Type B pancreatic cell (in vitro differentiated cells): ENCODE measurements at regions not wholly inside any gene's neighbourhood (a gene's known extent, or its start where the extent isn't known, plus 50 kb on each side); places are given as distances from the start of the nearest gene placed in this dataset.

Experiments
- DNase-seq: peaks from one replicate; pipeline ENCODE4 v3.0.0; 2021; ENCODE audit warnings: mixed read lengths; ENCODE audit not compliant: unreplicated experiment; ENCODE audit errors: extremely low spot score
- H3K27ac Mint-ChIP-seq: 2 replicates; pipeline ENCODE4 v1.8.0; 2021; ENCODE audit warnings: mild to moderate bottlenecking, mixed read lengths
- H3K27me3 Mint-ChIP-seq: 2 replicates; pipeline ENCODE4 v1.8.0; 2021; ENCODE audit warnings: mixed read lengths
- H3K36me3 Mint-ChIP-seq: 2 replicates; pipeline ENCODE4 v1.8.0; 2021; ENCODE audit warnings: mixed read lengths
- H3K4me1 Mint-ChIP-seq: one replicate; pipeline ENCODE4 v1.8.0; 2021; ENCODE audit warnings: mixed read lengths; ENCODE audit not compliant: unreplicated experiment
- H3K4me3 Mint-ChIP-seq: 2 replicates; pipeline ENCODE4 v1.8.0; 2021; ENCODE audit warnings: mild to moderate bottlenecking, mixed read lengths
- H3K9me3 Mint-ChIP-seq: 2 replicates; pipeline ENCODE4 v1.8.0; 2021; ENCODE audit warnings: mixed read lengths
- TF ChIP-seq, protein P1 (sequence below): fragments of 200-600 bp; sonication (generic); conservative IDR thresholded peaks from 2 replicates; pipeline ENCODE4 v1.5.0; 2021; ENCODE audit warnings: antibody characterized with exemption, mild to moderate bottlenecking

DNA sequence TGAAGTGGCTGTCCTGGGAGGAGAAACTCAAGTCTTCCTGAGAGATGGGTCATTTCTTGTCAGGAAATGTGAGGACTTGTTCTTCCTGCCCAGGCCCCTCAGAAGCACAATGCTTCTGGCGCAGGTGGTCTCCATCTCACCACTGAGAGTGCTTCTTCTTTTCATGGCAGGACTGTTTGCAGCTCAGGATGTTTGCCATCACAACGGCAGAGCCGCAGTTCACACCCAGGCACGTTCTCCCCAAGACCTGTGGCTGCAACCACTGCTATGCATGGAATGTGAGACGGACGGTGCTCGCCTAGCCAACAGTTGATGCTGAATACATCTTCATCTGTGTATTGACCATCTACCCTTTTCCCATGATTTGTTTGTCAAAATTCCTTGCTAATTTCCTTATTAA, 216.3 kb downstream of the GADD45G start:
- no peak for DNase-seq
- H3K4me1 Mint-ChIP-seq, result peaks cover 16% of the 10 kb centered on the region
- TF ChIP-seq, protein P1, sequence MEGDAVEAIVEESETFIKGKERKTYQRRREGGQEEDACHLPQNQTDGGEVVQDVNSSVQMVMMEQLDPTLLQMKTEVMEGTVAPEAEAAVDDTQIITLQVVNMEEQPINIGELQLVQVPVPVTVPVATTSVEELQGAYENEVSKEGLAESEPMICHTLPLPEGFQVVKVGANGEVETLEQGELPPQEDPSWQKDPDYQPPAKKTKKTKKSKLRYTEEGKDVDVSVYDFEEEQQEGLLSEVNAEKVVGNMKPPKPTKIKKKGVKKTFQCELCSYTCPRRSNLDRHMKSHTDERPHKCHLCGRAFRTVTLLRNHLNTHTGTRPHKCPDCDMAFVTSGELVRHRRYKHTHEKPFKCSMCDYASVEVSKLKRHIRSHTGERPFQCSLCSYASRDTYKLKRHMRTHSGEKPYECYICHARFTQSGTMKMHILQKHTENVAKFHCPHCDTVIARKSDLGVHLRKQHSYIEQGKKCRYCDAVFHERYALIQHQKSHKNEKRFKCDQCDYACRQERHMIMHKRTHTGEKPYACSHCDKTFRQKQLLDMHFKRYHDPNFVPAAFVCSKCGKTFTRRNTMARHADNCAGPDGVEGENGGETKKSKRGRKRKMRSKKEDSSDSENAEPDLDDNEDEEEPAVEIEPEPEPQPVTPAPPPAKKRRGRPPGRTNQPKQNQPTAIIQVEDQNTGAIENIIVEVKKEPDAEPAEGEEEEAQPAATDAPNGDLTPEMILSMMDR, result no peak
- H3K4me3 Mint-ChIP-seq, result no peak overlapping the region
- no peaks in the 10 kb centered on the region for H3K36me3 Mint-ChIP-seq
- peaks cover 4% of the 10 kb centered on the region for H3K9me3 Mint-ChIP-seq
- no peak overlapping the region for H3K27ac Mint-ChIP-seq
- peaks cover 19% of the 10 kb centered on the region for H3K27me3 Mint-ChIP-seq

DNA sequence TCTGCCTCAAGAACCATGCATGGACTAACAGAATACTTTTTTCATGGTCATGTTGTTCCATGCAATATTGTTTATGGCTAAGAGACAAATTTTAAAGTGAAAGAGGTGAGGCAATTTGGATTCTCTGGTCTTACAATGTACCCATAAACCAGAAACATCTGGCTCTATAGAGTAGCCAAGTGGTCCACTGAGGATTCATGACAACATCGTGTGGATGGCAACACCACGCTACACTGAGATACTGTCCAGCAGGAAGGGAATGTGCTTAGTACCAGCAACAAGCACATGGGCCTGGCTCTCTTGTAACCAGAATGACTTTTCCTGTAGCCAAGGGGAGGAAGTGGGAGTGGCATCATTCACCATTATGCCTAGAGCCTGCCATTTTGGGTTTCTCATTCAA, 218.2 kb downstream of the GADD45G start:
- no peak overlapping the region for H3K4me3 Mint-ChIP-seq
- no peak for DNase-seq
- H3K9me3 Mint-ChIP-seq, result peaks cover 2% of the 10 kb centered on the region

DNA sequence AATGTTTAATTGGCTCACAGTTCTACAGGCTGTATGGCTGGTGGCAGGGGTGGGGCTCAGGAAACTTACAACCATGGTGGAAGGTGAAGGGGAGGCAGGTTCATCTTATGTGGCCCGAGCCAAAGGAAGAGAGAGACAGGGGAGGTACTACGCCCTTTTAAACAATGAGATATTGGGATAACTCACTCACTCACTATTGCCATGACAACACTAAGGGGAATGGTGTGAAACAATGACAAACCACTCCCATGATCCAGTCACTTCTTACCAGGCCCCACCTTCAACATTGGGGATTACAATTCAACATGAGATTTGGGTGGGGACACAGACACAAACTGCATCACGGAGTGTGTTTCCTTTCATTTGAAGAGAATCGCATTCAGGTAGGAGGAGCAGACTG, 220.9 kb downstream of the GADD45G start:
- H3K4me1 Mint-ChIP-seq, result no peaks in the 10 kb centered on the region
- no peak for DNase-seq
- no peak overlapping the region for H3K4me3 Mint-ChIP-seq
- no peaks in the 10 kb centered on the region for H3K36me3 Mint-ChIP-seq
- peaks cover 3% of the 10 kb centered on the region for H3K27me3 Mint-ChIP-seq
- TF ChIP-seq, protein P1, result no peak
- H3K9me3 Mint-ChIP-seq, result no peaks in the 10 kb centered on the region
- no peak overlapping the region for H3K27ac Mint-ChIP-seq

More for the DNA sequence above, 218.2 kb downstream of the GADD45G start:
- TF ChIP-seq, protein P1, result no peak
- Mint-ChIP-seq H3K36me3 (no peaks in the 10 kb centered on the region), H3K27me3 (peaks cover 12% of the 10 kb centered on the region), H3K4me1 (no peaks in the 10 kb centered on the region), H3K27ac (no peak overlapping the region)

DNA sequence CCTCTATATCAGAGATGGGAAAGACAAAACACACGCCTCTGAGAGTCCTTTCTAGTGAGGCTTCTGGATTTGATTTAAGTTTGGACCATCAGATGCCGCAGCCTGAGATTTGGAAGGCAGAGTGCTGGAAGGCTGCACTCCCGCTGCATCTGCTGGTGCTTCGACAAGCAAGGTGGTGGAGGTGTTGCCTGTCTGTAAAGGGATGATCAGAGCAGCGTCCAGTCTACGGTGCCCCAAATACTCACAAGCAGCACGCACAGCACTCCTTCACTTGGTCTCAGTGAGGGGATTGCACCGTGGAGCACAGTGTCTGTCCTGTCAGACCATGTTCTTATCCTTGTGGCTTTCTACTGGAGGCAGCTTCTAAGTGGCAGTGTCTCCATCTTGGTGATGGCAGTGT, 221.4 kb downstream of the GADD45G start:
- no peaks in the 10 kb centered on the region for H3K4me1 Mint-ChIP-seq
- no peak overlapping the region for H3K27ac Mint-ChIP-seq

DNA sequence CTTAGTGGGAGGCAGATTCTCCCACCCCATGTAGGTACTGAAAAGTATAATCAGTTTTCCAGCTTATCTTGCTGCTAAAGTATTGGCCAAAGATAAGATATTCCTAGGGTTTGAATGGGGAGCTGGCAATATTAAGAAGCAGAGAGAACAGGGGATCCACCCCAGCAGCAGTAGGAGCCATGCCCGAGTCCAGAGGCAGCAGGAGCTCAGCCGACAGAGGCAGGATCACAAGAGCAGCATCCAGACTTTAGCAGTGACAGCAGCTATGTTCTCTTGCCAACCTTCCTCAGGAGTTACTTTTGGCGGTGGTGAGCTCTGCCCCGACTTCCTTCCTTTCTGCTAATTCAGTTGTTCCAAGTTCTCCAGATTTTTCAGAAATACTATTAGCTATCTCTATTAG, 224.5 kb downstream of the GADD45G start:
- no peak for DNase-seq
- Mint-ChIP-seq H3K4me1 (no peaks in the 10 kb centered on the region), H3K27me3 (no peaks in the 10 kb centered on the region)

More for the DNA sequence above, 221.4 kb downstream of the GADD45G start:
- TF ChIP-seq, protein P1, result no peak
- Mint-ChIP-seq H3K4me3 (no peak overlapping the region), H3K36me3 (no peaks in the 10 kb centered on the region), H3K27me3 (no peaks in the 10 kb centered on the region), H3K9me3 (no peaks in the 10 kb centered on the region)
- no peak for DNase-seq

More for the DNA sequence above, 224.5 kb downstream of the GADD45G start:
- H3K27ac Mint-ChIP-seq, result no peak overlapping the region
- H3K36me3 Mint-ChIP-seq, result no peaks in the 10 kb centered on the region
- no peaks in the 10 kb centered on the region for H3K9me3 Mint-ChIP-seq
- TF ChIP-seq, protein P1, result no peak
- no peak overlapping the region for H3K4me3 Mint-ChIP-seq
